ENCODE measurements at regions not wholly inside any gene's neighbourhood (a gene's known extent, or its start where the extent isn't known, plus 50 kb on each side); places are given as distances from the start of the nearest gene placed in this dataset.

DNA sequence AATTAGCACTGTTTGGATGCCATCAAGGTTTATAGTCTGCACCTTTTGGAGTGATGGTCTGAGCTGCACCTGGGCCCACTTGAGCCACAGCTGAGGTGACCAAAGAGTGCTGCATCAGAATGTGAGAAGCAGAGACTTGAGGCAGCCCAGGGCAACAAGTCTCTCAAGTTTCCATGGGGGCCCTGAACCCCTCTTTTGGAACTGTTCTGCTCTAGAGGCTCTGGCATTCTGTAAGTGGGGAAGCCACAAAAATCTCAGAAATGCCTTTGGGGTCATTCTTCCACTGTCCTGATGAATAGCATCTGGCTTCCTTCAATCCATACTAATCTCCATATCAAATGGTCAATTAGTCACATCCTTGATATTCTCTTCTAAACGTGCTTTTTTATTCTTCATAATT, 298.4 kb upstream of the MAOA start:
- ATAC-seq, result no peak

DNA sequence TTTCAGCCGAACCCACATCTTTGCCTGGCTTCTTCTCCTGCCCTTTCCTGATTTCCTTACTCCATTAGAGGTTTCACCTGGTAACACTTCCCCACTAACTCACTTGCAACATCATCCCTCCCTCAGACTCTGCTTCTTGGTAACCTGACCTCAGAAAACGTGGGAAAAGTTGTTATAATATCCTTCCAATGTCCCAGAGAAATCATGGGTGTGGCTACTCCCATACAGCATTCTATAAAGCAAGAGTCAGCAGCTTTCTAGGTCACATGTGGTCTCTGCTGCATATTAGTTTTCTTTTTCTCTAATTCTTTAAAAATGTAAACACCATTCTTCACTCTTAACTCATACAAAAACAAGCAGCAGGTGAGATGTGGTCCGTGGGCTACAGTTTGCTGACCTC, 283.1 kb upstream of the MAOA start:
- no peak for ATAC-seq

More for the DNA sequence above, 298.4 kb upstream of the MAOA start:
- TF ChIP-seq PPARA (CRISPR knock-in tag; IDR thresholded peaks at IDR 0.05; ENCODE audit: borderline replicate concordance) (no peak), ZNF70 (CRISPR knock-in tag; IDR thresholded peaks at IDR 0.05) (no peak), TCF4 (CRISPR knock-in tag; IDR thresholded peaks at IDR 0.05; ENCODE audit: borderline replicate concordance) (no peak), RARB (CRISPR knock-in tag; IDR thresholded peaks at IDR 0.05) (no peak), BACH2 (CRISPR knock-in tag; IDR thresholded peaks at IDR 0.05; ENCODE audit: borderline replicate concordance) (no peak), ZFP30 (CRISPR knock-in tag; IDR thresholded peaks at IDR 0.05) (no peak)
- TF ChIP-seq, protein P1, sequence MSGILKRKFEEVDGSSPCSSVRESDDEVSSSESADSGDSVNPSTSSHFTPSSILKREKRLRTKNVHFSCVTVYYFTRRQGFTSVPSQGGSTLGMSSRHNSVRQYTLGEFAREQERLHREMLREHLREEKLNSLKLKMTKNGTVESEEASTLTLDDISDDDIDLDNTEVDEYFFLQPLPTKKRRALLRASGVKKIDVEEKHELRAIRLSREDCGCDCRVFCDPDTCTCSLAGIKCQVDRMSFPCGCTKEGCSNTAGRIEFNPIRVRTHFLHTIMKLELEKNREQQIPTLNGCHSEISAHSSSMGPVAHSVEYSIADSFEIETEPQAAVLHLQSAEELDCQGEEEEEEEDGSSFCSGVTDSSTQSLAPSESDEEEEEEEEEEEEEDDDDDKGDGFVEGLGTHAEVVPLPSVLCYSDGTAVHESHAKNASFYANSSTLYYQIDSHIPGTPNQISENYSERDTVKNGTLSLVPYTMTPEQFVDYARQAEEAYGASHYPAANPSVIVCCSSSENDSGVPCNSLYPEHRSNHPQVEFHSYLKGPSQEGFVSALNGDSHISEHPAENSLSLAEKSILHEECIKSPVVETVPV (CRISPR knock-in tag; IDR thresholded peaks at IDR 0.05), result no peak
- TF ChIP-seq, protein P2, sequence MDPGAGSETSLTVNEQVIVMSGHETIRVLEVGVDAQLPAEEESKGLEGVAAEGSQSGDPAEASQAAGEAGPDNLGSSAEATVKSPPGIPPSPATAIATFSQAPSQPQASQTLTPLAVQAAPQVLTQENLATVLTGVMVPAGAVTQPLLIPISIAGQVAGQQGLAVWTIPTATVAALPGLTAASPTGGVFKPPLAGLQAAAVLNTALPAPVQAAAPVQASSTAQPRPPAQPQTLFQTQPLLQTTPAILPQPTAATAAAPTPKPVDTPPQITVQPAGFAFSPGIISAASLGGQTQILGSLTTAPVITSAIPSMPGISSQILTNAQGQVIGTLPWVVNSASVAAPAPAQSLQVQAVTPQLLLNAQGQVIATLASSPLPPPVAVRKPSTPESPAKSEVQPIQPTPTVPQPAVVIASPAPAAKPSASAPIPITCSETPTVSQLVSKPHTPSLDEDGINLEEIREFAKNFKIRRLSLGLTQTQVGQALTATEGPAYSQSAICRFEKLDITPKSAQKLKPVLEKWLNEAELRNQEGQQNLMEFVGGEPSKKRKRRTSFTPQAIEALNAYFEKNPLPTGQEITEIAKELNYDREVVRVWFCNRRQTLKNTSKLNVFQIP (CRISPR knock-in tag; IDR thresholded peaks at IDR 0.05; ENCODE audit: borderline replicate concordance, low read depth), result no peak

DNA sequence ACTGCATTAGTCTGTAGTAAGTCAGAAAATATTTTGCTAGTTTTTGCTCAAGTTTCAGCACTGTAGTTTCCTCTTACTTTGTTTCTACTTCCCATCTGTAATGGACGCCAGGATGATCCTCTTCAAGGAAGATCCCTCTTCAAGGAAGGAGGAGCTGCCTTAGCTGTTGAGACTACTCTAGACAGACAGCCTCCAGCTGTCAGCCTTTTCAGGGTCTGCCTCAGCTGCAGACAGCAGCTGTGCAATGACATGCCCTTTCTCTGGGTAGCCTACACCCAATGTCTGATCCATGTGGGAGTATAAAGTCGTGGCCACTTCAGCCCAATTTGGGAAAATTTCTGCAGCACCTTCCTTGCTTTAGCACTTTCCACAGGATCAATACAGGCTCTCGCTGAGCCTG, 281.0 kb upstream of the MAOA start:
- TF ChIP-seq GLIS3 (CRISPR knock-in tag; IDR thresholded peaks at IDR 0.05) (no peak), ISL1 (CRISPR knock-in tag; IDR thresholded peaks at IDR 0.05) (no peak), RARB (CRISPR knock-in tag; IDR thresholded peaks at IDR 0.05) (no peak)

More for the DNA sequence above, 283.1 kb upstream of the MAOA start:
- TF ChIP-seq ZFP3 (CRISPR knock-in tag; IDR thresholded peaks at IDR 0.05) (no peak), ESRRG (CRISPR knock-in tag; IDR thresholded peaks at IDR 0.05) (no peak), ZNF8 (CRISPR knock-in tag; IDR thresholded peaks at IDR 0.05) (no peak), GLIS3 (CRISPR knock-in tag; IDR thresholded peaks at IDR 0.05) (no peak), ISL1 (CRISPR knock-in tag; IDR thresholded peaks at IDR 0.05) (no peak), ZFP30 (CRISPR knock-in tag; IDR thresholded peaks at IDR 0.05) (no peak), OSR1 (CRISPR knock-in tag; IDR thresholded peaks at IDR 0.05) (no peak), CSDC2 (CRISPR knock-in tag; IDR thresholded peaks at IDR 0.05) (no peak), TCF4 (CRISPR knock-in tag; IDR thresholded peaks at IDR 0.05; ENCODE audit: borderline replicate concordance) (no peak)
- TF ChIP-seq, protein P1 (CRISPR knock-in tag; IDR thresholded peaks at IDR 0.05), result no peak
- TF ChIP-seq, protein P3, sequence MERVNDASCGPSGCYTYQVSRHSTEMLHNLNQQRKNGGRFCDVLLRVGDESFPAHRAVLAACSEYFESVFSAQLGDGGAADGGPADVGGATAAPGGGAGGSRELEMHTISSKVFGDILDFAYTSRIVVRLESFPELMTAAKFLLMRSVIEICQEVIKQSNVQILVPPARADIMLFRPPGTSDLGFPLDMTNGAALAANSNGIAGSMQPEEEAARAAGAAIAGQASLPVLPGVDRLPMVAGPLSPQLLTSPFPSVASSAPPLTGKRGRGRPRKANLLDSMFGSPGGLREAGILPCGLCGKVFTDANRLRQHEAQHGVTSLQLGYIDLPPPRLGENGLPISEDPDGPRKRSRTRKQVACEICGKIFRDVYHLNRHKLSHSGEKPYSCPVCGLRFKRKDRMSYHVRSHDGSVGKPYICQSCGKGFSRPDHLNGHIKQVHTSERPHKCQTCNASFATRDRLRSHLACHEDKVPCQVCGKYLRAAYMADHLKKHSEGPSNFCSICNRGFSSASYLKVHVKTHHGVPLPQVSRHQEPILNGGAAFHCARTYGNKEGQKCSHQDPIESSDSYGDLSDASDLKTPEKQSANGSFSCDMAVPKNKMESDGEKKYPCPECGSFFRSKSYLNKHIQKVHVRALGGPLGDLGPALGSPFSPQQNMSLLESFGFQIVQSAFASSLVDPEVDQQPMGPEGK (CRISPR knock-in tag; IDR thresholded peaks at IDR 0.05; ENCODE audit: borderline replicate concordance), result no peak
- TF ChIP-seq, protein P4, sequence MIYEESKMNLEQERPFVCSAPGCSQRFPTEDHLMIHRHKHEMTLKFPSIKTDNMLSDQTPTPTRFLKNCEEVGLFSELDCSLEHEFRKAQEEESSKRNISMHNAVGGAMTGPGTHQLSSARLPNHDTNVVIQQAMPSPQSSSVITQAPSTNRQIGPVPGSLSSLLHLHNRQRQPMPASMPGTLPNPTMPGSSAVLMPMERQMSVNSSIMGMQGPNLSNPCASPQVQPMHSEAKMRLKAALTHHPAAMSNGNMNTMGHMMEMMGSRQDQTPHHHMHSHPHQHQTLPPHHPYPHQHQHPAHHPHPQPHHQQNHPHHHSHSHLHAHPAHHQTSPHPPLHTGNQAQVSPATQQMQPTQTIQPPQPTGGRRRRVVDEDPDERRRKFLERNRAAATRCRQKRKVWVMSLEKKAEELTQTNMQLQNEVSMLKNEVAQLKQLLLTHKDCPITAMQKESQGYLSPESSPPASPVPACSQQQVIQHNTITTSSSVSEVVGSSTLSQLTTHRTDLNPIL (CRISPR knock-in tag; IDR thresholded peaks at IDR 0.05; ENCODE audit: low read depth), result no peak

DNA sequence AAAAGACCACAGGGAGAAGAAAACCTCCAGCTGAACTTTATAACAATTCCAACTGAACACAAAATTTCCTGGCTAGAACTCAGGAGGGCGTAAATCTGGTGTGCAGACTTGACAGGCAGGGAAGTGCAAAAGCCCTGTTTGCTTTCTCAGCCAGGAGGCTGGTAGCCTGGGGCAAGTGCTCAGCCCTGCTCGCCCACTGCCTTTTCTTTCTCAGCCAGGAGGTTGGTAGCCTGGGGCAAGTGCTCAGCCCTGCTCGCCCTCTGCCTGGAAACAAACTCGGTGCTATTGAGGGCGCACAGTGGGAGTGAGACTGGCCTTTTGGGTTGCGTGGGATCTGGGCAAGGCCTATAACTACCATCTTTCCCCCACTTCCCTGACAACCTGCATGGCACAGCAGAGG, 275.4 kb upstream of the MAOA start:
- ATAC-seq, result no peak
- TF ChIP-seq GLIS3 (CRISPR knock-in tag; IDR thresholded peaks at IDR 0.05), result no peak
- TF ChIP-seq, protein P2 (CRISPR knock-in tag; IDR thresholded peaks at IDR 0.05; ENCODE audit: borderline replicate concordance, low read depth), result no peak
- TF ChIP-seq RARB (CRISPR knock-in tag; IDR thresholded peaks at IDR 0.05), result no peak
- TF ChIP-seq, protein P4 (CRISPR knock-in tag; IDR thresholded peaks at IDR 0.05; ENCODE audit: low read depth), result no peak
- TF ChIP-seq, protein P3 (CRISPR knock-in tag; IDR thresholded peaks at IDR 0.05; ENCODE audit: borderline replicate concordance), result no peak
- TF ChIP-seq, protein P5, sequence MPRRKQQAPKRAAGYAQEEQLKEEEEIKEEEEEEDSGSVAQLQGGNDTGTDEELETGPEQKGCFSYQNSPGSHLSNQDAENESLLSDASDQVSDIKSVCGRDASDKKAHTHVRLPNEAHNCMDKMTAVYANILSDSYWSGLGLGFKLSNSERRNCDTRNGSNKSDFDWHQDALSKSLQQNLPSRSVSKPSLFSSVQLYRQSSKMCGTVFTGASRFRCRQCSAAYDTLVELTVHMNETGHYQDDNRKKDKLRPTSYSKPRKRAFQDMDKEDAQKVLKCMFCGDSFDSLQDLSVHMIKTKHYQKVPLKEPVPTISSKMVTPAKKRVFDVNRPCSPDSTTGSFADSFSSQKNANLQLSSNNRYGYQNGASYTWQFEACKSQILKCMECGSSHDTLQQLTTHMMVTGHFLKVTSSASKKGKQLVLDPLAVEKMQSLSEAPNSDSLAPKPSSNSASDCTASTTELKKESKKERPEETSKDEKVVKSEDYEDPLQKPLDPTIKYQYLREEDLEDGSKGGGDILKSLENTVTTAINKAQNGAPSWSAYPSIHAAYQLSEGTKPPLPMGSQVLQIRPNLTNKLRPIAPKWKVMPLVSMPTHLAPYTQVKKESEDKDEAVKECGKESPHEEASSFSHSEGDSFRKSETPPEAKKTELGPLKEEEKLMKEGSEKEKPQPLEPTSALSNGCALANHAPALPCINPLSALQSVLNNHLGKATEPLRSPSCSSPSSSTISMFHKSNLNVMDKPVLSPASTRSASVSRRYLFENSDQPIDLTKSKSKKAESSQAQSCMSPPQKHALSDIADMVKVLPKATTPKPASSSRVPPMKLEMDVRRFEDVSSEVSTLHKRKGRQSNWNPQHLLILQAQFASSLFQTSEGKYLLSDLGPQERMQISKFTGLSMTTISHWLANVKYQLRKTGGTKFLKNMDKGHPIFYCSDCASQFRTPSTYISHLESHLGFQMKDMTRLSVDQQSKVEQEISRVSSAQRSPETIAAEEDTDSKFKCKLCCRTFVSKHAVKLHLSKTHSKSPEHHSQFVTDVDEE (CRISPR knock-in tag; IDR thresholded peaks at IDR 0.05), result no peak
- no peak for TF ChIP-seq TOX (CRISPR knock-in tag; IDR thresholded peaks at IDR 0.05; ENCODE audit: borderline replicate concordance)
- no peak for TF ChIP-seq SNAI2 (CRISPR knock-in tag; IDR thresholded peaks at IDR 0.05)

More for the DNA sequence above, 281.0 kb upstream of the MAOA start:
- ATAC-seq, result no peak
